Right lobe of liver (tissue), 4 donors: ENCODE measurements at regions not wholly inside any gene's neighbourhood (a gene's known extent, or its start where the extent isn't known, plus 50 kb on each side); places are given as distances from the start of the nearest gene placed in this dataset.

Experiments
- POLR2A ChIP-seq: fragments of 450-650 bp; IDR thresholded peaks from one replicate; pipeline ENCODE4 v1.6.1; 2017; ENCODE audit warnings: antibody characterized with exemption, mild to moderate bottlenecking
- TF ChIP-seq, protein P1 (sequence below), 4 donors: fragments of 200-600 bp in 3 of 4; fragments of 450-650 bp in 1 of 4; IDR thresholded peaks; one replicate each; pipeline versions ENCODE4 v1.5.1 to v1.8.0; 2016 to 2022; ENCODE audit warnings: antibody characterized with exemption in 4 of 4, mild to moderate bottlenecking in 2 of 4
- donor health status: DM: no; HTN: no; CAD: no.
- donor health status: DM: no; HTN: no; CAD: no.
- donor health status: DM: no; HTN: yes; CAD: no.

- TF ChIP-seq, protein P1, sequence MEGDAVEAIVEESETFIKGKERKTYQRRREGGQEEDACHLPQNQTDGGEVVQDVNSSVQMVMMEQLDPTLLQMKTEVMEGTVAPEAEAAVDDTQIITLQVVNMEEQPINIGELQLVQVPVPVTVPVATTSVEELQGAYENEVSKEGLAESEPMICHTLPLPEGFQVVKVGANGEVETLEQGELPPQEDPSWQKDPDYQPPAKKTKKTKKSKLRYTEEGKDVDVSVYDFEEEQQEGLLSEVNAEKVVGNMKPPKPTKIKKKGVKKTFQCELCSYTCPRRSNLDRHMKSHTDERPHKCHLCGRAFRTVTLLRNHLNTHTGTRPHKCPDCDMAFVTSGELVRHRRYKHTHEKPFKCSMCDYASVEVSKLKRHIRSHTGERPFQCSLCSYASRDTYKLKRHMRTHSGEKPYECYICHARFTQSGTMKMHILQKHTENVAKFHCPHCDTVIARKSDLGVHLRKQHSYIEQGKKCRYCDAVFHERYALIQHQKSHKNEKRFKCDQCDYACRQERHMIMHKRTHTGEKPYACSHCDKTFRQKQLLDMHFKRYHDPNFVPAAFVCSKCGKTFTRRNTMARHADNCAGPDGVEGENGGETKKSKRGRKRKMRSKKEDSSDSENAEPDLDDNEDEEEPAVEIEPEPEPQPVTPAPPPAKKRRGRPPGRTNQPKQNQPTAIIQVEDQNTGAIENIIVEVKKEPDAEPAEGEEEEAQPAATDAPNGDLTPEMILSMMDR (IDR thresholded peaks at IDR 0.05), result no peak
- no peak for TF ChIP-seq POLR2A
These were observed 100.9 kb downstream of the FOXL3 start for GRCh38 chr7:390761-391410.
